Endothelial cell of umbilical vein (primary cell): ENCODE measurements at regions not wholly inside any gene's neighbourhood (a gene's known extent, or its start where the extent isn't known, plus 50 kb on each side); places are given as distances from the start of the nearest gene placed in this dataset.

Experiments
- BruUV-seq: library from RNA; stranded (reverse); fragments of 400-500 nt; replicated peaks from 2 replicates; lab custom pipeline; 2021; lab: Mats Ljungman, UMichigan
- CTCF ChIA-PET: fragments of 300-600, 350-600 bp; sonication (Branson Sonifier 250); formaldehyde crosslinking; loops from one replicate; lab custom pipeline; 2021; ENCODE audit warnings: antibody characterized with exemption, inconsistent platforms; lab: Charles Lee
- POLR2A ChIA-PET: fragments of 300-600, 350-600 bp; sonication (Branson Sonifier 250); formaldehyde crosslinking; loops from one replicate; lab custom pipeline; 2021; ENCODE audit warnings: antibody characterized with exemption, inconsistent platforms; lab: Charles Lee
- DNase-seq: peaks from one replicate; pipeline ENCODE4 v3.0.0-alpha.2; 2011; ENCODE audit warnings: low read depth, low spot score
- FAIRE-seq: peaks from 2 replicates; lab custom pipeline; 2011; peaks lifted over from hg19 to GRCh38; lab: Jason Lieb, UNC
- H2AFZ ChIP-seq: 2 replicates; pipeline ENCODE4 v1.6.0; 2012; ENCODE audit warnings: low read depth, low read length, control low read depth, inconsistent platforms
- H3K27ac ChIP-seq: 2 replicates; pipeline ENCODE4 v1.5.1; 2011; ENCODE audit warnings: low read depth, mild to moderate bottlenecking, control low read depth, low read length, moderate library complexity; ENCODE audit not compliant: insufficient read depth
- H3K27me3 ChIP-seq, 2 experiments: 2 replicates each; pipeline versions ENCODE4 v1.6.0 to v1.6.1; 2011; ENCODE audit warnings: low read length in 2 of 2, mixed read lengths in 1 of 2; ENCODE audit not compliant: control insufficient read depth in 2 of 2, insufficient read depth in 2 of 2
- H3K36me3 ChIP-seq, 2 experiments: 2 replicates in 1 of 2; 3 replicates in 1 of 2; pipeline ENCODE4 v1.5.1; 2011; ENCODE audit warnings: low read length in 2 of 2, mild to moderate bottlenecking in 1 of 2, moderate library complexity in 1 of 2; ENCODE audit not compliant: control insufficient read depth in 2 of 2, insufficient read depth in 2 of 2; ENCODE audit errors: extremely low read depth in 1 of 2
- H3K4me1 ChIP-seq: 3 replicates; pipeline ENCODE4 v1.5.1; 2011; ENCODE audit warnings: mild to moderate bottlenecking, low read length; ENCODE audit not compliant: control insufficient read depth, insufficient read depth; ENCODE audit errors: extremely low read depth
- H3K4me2 ChIP-seq: 2 replicates; pipeline ENCODE4 v1.6.1; 2011; ENCODE audit warnings: low read length, control low read depth, mixed read lengths; ENCODE audit not compliant: insufficient read depth
- H3K4me3 ChIP-seq, 3 experiments: fragments of 200-600 bp in 1 of 3; sonication (generic), shearing (Covaris generic) in 1 of 3; replicated peaks in 1 of 3; 2 replicates each; pipeline ENCODE4 v1.5.1; 2011 to 2016; ENCODE audit warnings: control low read depth in 3 of 3, low read length in 3 of 3, mild to moderate bottlenecking in 2 of 3, inconsistent platforms in 1 of 3, low read depth in 1 of 3, moderate library complexity in 1 of 3; ENCODE audit not compliant: insufficient read depth in 1 of 3
- H3K79me2 ChIP-seq: 2 replicates; pipeline ENCODE4 v1.6.0; 2012; ENCODE audit warnings: low read length, inconsistent platforms; ENCODE audit not compliant: control insufficient read depth, insufficient read depth
- H3K9ac ChIP-seq: replicated peaks from 2 replicates; pipeline ENCODE3; 2011; ENCODE audit warnings: low read length, control low read depth; ENCODE audit not compliant: insufficient read depth; ENCODE audit errors: extremely low read depth
- H3K9me1 ChIP-seq: replicated peaks from 3 replicates; pipeline ENCODE4 v1.6.0; 2011; ENCODE audit warnings: mild to moderate bottlenecking, low read length; ENCODE audit not compliant: control insufficient read depth, insufficient read depth; ENCODE audit errors: extremely low read depth
- H3K9me3 ChIP-seq: replicated peaks from 2 replicates; pipeline ENCODE4 v1.5.1; 2012; ENCODE audit warnings: low read length, inconsistent platforms; ENCODE audit not compliant: control insufficient read depth, insufficient read depth
- H4K20me1 ChIP-seq: replicated peaks from 2 replicates; pipeline ENCODE3; 2011; ENCODE audit warnings: mild to moderate bottlenecking, low read length; ENCODE audit not compliant: control insufficient read depth, insufficient read depth; ENCODE audit errors: extremely low read depth
- EZH2 ChIP-seq: IDR thresholded peaks from 2 replicates; pipeline ENCODE4 v1.6.1; 2012; ENCODE audit warnings: borderline replicate concordance, low read depth, mild to moderate bottlenecking, moderate library complexity, low read length, inconsistent platforms; ENCODE audit not compliant: severe bottlenecking
- FOS ChIP-seq: IDR thresholded peaks from 2 replicates; pipeline ENCODE4 v1.6.1; 2011; ENCODE audit warnings: mild to moderate bottlenecking, low read length, moderate library complexity, borderline replicate concordance; ENCODE audit not compliant: insufficient read depth
- GATA2 ChIP-seq: IDR thresholded peaks from 2 replicates; pipeline ENCODE4 v1.7.0; 2011; ENCODE audit warnings: low read depth, mild to moderate bottlenecking, moderate library complexity, mixed read lengths, low read length; ENCODE audit not compliant: insufficient read length, insufficient read depth
- JUN ChIP-seq: IDR thresholded peaks from 2 replicates; pipeline ENCODE4 v1.6.1; 2011; ENCODE audit warnings: borderline replicate concordance, low read depth; ENCODE audit not compliant: insufficient read length, insufficient read depth
- MYC ChIP-seq: IDR thresholded peaks from one replicate; pipeline ENCODE4 v1.6.1; 2011; ENCODE audit warnings: mild to moderate bottlenecking, low read depth, low read length
- POLR2A ChIP-seq: IDR thresholded peaks from 2 replicates; pipeline ENCODE4 v1.6.1; 2012; ENCODE audit warnings: low read depth, mild to moderate bottlenecking, control low read depth, low read length
- POLR2AphosphoS5 ChIP-seq: IDR thresholded peaks from 2 replicates; pipeline ENCODE4 v1.6.1; 2012; ENCODE audit warnings: low read depth, mild to moderate bottlenecking, control low read depth, low read length, moderate library complexity; ENCODE audit not compliant: insufficient read depth
- dilution Hi-C: fragments of 300-500 bp; cut with MboI; formaldehyde crosslinking; loops from one replicate; pipeline ENCODE4 v1.15.0; 2019; ENCODE audit warnings: low sequenced_read_pairs; ENCODE audit not compliant: extremely low pct_ligation_motif_present
- intact Hi-C: fragments of 100-400 bp; cut with micrococcal nuclease; formaldehyde crosslinking; loops from one replicate; pipeline ENCODE4 v1.10.0; 2022
- TF ChIP-seq, protein P1 (sequence below): IDR thresholded peaks from 2 replicates; pipeline ENCODE4 v1.6.1; 2011; ENCODE audit not compliant: insufficient read depth, insufficient read length
- TF ChIP-seq, protein P2 (sequence below), 2 donors: IDR thresholded peaks; 1 replicate in 1 of 2; 2 replicates in 1 of 2; pipeline ENCODE4 v1.5.1; 2011; ENCODE audit warnings: low read length in 2 of 2, mild to moderate bottlenecking in 2 of 2, moderate library complexity in 2 of 2, control low read depth in 1 of 2, inconsistent platforms in 1 of 2, low read depth in 1 of 2; ENCODE audit not compliant: insufficient read depth in 1 of 2; ENCODE audit errors: extremely low read depth in 1 of 2

DNA sequence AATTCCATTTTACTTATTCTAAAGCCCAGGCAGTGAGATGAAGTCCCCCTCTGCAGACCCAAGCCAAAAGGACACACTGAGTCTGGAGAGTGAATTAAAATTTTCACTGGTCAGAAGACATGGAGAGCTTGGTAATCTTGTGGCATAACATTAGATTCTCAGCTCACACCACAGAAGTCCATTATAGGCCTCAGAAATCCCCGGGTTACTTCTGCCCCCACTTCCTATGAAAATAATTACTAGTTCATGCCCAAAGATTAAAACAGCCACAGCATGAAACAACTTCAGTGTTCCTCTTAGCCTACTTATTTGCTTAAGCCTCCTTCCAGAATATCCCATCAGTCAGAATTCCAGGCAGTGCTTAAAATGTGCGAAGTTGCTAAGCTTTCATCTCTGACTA, 123.3 kb downstream of the ZC3H11B start:
- Histone ChIP-seq H3K27ac (no peak overlapping the region), H3K36me3 (no peaks in the 10 kb centered on the region), H4K20me1 (no peaks in the 10 kb centered on the region), H3K4me3 (no peak overlapping the region), H3K9me1 (no peaks in the 10 kb centered on the region), H3K27me3 (no peaks in the 10 kb centered on the region), H3K4me1 (no peaks in the 10 kb centered on the region), H3K79me2 (no peaks in the 10 kb centered on the region), H2AFZ (no peak overlapping the region), H3K9ac (no peak overlapping the region), H3K4me2 (no peak overlapping the region), H3K9me3 (no peaks in the 10 kb centered on the region)
- dilution Hi-C loops = no loop called here
- no TSS peak for BruUV-seq
- ChIA-PET CTCF (no interaction called here), POLR2A (no interaction called here)
- TF ChIP-seq POLR2AphosphoS5 (no peak), FOS (no peak), POLR2A (no peak), JUN (no peak), EZH2 (no peak), MYC (no peak), GATA2 (no peak)
- TF ChIP-seq, protein P1, sequence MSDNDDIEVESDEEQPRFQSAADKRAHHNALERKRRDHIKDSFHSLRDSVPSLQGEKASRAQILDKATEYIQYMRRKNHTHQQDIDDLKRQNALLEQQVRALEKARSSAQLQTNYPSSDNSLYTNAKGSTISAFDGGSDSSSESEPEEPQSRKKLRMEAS = no peak
- TF ChIP-seq, protein P2, sequence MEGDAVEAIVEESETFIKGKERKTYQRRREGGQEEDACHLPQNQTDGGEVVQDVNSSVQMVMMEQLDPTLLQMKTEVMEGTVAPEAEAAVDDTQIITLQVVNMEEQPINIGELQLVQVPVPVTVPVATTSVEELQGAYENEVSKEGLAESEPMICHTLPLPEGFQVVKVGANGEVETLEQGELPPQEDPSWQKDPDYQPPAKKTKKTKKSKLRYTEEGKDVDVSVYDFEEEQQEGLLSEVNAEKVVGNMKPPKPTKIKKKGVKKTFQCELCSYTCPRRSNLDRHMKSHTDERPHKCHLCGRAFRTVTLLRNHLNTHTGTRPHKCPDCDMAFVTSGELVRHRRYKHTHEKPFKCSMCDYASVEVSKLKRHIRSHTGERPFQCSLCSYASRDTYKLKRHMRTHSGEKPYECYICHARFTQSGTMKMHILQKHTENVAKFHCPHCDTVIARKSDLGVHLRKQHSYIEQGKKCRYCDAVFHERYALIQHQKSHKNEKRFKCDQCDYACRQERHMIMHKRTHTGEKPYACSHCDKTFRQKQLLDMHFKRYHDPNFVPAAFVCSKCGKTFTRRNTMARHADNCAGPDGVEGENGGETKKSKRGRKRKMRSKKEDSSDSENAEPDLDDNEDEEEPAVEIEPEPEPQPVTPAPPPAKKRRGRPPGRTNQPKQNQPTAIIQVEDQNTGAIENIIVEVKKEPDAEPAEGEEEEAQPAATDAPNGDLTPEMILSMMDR (IDR thresholded peaks at IDR 0.05; ENCODE audit: extremely low read depth in 1 of 2, insufficient read depth in 1 of 2, low read depth in 1 of 2, low read length in 2 of 2) = no peak
- intact Hi-C loops = no loop called here
- no peak for DNase-seq
- FAIRE-seq = no peak
